HepG2 (cell line): ENCODE measurements at regions not wholly inside any gene's neighbourhood (a gene's known extent, or its start where the extent isn't known, plus 50 kb on each side); places are given as distances from the start of the nearest gene placed in this dataset.

Experiments used
- ATAC-seq: fragments of 200-7000 bp; cut with Tn5 transposase; 3 replicates; pipeline ENCODE4 v1.9.1; 2020; ENCODE audit warnings: mild to moderate bottlenecking, moderate library complexity
- BruUV-seq: library from RNA; stranded (reverse); fragments of 400-500 nt; replicated peaks from 2 replicates; lab custom pipeline; 2021; lab: Mats Ljungman, UMichigan
- CTCF ChIA-PET: fragments of 300-600 bp; formaldehyde crosslinking; extraction: SDS; loops from one replicate; lab custom pipeline; 2021; ENCODE audit warnings: low total read pairs, inconsistent platforms, low intra/inter-chr PET ratio; lab: Yijun Ruan, JAX
- POLR2A ChIA-PET: fragments of 350-600 bp; sonication (Branson Sonifier 250); formaldehyde crosslinking; loops from one replicate; lab custom pipeline; 2020; ENCODE audit warnings: antibody characterized with exemption, inconsistent platforms; lab: Yijun Ruan, JAX
- DNase-seq: peaks from one replicate; pipeline ENCODE4 v3.0.0-alpha.2; 2015; ENCODE audit warnings: low spot score
- FAIRE-seq: peaks from 3 replicates; lab custom pipeline; 2011; peaks lifted over from hg19 to GRCh38; lab: Jason Lieb, UNC
- H2AFZ ChIP-seq: one replicate; pipeline ENCODE4 v1.6.1; 2011; ENCODE audit warnings: low read length, inconsistent platforms
- H3K27ac ChIP-seq: fragments of 300-600 bp; 3 replicates; pipeline ENCODE4 v1.8.0; 2011; ENCODE audit warnings: mixed run types, mild to moderate bottlenecking, mixed read lengths, low read length, inconsistent platforms; ENCODE audit not compliant: insufficient read depth; ENCODE audit errors: extremely low read length
- H3K27me3 ChIP-seq, 2 experiments: fragments of 200-600 bp in 1 of 2; 2 replicates in 1 of 2; 3 replicates in 1 of 2; pipeline versions ENCODE4 v1.6.0 to v1.8.0; 2011; ENCODE audit warnings: low read length in 2 of 2, mild to moderate bottlenecking in 2 of 2, moderate library complexity in 2 of 2, inconsistent platforms in 1 of 2; ENCODE audit not compliant: insufficient read depth in 2 of 2, control insufficient read depth in 1 of 2
- H3K36me3 ChIP-seq, 2 experiments: fragments of 200-600 bp in 1 of 2; replicated peaks in 1 of 2; 2 replicates in 1 of 2; 3 replicates in 1 of 2; pipeline versions ENCODE4 v1.5.1 to v1.8.0; 2011; ENCODE audit warnings: low read length in 2 of 2, inconsistent platforms in 1 of 2; ENCODE audit not compliant: insufficient read depth in 2 of 2, control insufficient read depth in 1 of 2
- H3K4me1 ChIP-seq: 2 replicates; pipeline ENCODE4 v1.5.1; 2012; ENCODE audit warnings: low read length, inconsistent platforms; ENCODE audit not compliant: insufficient read depth
- H3K4me2 ChIP-seq: 2 replicates; pipeline ENCODE4 v1.6.0; 2011; ENCODE audit warnings: low read depth, low read length, inconsistent platforms
- H3K4me3 ChIP-seq, 3 experiments: fragments of 200-600 bp in 1 of 3; sonication (generic), shearing (Covaris generic) in 1 of 3; replicated peaks in 1 of 3; 2 replicates each; pipeline ENCODE4 v1.5.1; 2011 to 2016; ENCODE audit warnings: low read length in 3 of 3, inconsistent platforms in 2 of 3, low read depth in 2 of 3, mild to moderate bottlenecking in 2 of 3, control low read depth in 1 of 3, mixed read lengths in 1 of 3; ENCODE audit not compliant: insufficient read depth in 1 of 3
- H3K79me2 ChIP-seq: one replicate; pipeline ENCODE4 v1.6.1; 2011; ENCODE audit warnings: low read length, inconsistent platforms; ENCODE audit not compliant: insufficient read depth
- H3K9ac ChIP-seq: 2 replicates; pipeline ENCODE4 v1.6.0; 2011; ENCODE audit warnings: mild to moderate bottlenecking, low read depth, low read length, inconsistent platforms; ENCODE audit not compliant: insufficient read depth
- H3K9me3 ChIP-seq: 2 replicates; pipeline ENCODE4 v1.5.1; 2012; ENCODE audit warnings: mild to moderate bottlenecking, low read length
- H4K20me1 ChIP-seq: 2 replicates; pipeline ENCODE4 v1.6.0; 2011; ENCODE audit warnings: inconsistent platforms, mild to moderate bottlenecking, low read length, moderate library complexity; ENCODE audit not compliant: insufficient read depth
- MLLT10 ChIP-seq: sonication (generic); formaldehyde crosslinking; IDR thresholded peaks from 2 replicates; pipeline ENCODE4 v1.4.0; 2020; ENCODE audit warnings: missing genetic modification reagents
- NFE2L2 ChIP-seq: fragments of 150-350 bp; IDR thresholded peaks from 2 replicates; pipeline ENCODE4 v1.6.1; 2014; ENCODE audit warnings: low read length
- NFYC ChIP-seq: IDR thresholded peaks from 2 replicates; pipeline ENCODE4 v1.6.1; 2016; ENCODE audit warnings: missing genetic modification reagents, missing compliant biosample characterization
- SNAPC2 ChIP-seq: sonication (generic); formaldehyde crosslinking; IDR thresholded peaks from 2 replicates; pipeline ENCODE4 v1.8.1; 2022; ENCODE audit warnings: mild to moderate bottlenecking, missing genetic modification reagents
- SUZ12 ChIP-seq: fragments of 150-350 bp; IDR thresholded peaks from 2 replicates; pipeline ENCODE4 v1.6.1; 2014; ENCODE audit warnings: low read depth, low read length
- WIZ ChIP-seq: sonication (generic); formaldehyde crosslinking; IDR thresholded peaks from 2 replicates; pipeline ENCODE4 v1.5.1; 2020; ENCODE audit warnings: mild to moderate bottlenecking, missing genetic modification reagents
- ZBTB1 ChIP-seq: sonication (generic); formaldehyde crosslinking; IDR thresholded peaks from 2 replicates; pipeline ENCODE4 v1.4.0; 2020; ENCODE audit warnings: missing genetic modification reagents, borderline replicate concordance
- ZNF136 ChIP-seq: sonication (generic); formaldehyde crosslinking; IDR thresholded peaks from 2 replicates; pipeline ENCODE4 v1.8.1; 2022; ENCODE audit warnings: low read depth, mild to moderate bottlenecking, moderate library complexity, missing genetic modification reagents
- ZNF547 ChIP-seq: sonication (generic); formaldehyde crosslinking; IDR thresholded peaks from 2 replicates; pipeline ENCODE4 v1.5.1; 2020; ENCODE audit warnings: mild to moderate bottlenecking, missing genetic modification reagents
- ZNF616 ChIP-seq: sonication (generic); formaldehyde crosslinking; IDR thresholded peaks from 2 replicates; pipeline ENCODE4 v1.5.0; 2020; ENCODE audit warnings: low read depth, mild to moderate bottlenecking, missing genetic modification reagents
- ZNF639 ChIP-seq: conservative IDR thresholded peaks from 2 replicates; pipeline ENCODE4 v1.6.1; 2018; ENCODE audit warnings: missing genetic modification reagents
- ZNF674 ChIP-seq: sonication (generic); formaldehyde crosslinking; IDR thresholded peaks from 2 replicates; pipeline ENCODE4 v1.5.0; 2020; ENCODE audit warnings: low read depth, mild to moderate bottlenecking, missing genetic modification reagents
- ZNF703 ChIP-seq: sonication (generic); formaldehyde crosslinking; IDR thresholded peaks from 2 replicates; pipeline ENCODE4 v1.5.1; 2020; ENCODE audit warnings: missing genetic modification reagents, mild to moderate bottlenecking, moderate library complexity, borderline replicate concordance
- ZZZ3 ChIP-seq: sonication (generic); formaldehyde crosslinking; IDR thresholded peaks from 2 replicates; pipeline ENCODE4 v1.4.0; 2020; ENCODE audit warnings: missing genetic modification reagents, mild to moderate bottlenecking, borderline replicate concordance
- WGBS: methylation state at CpG from one replicate; pipeline ENCODE4 v1.1.6; 2017; ENCODE audit warnings: low lambda C conversion rate; 5-methylcytosine and 5-hydroxymethylcytosine counted together
- in situ Hi-C: cut with HindIII; loops from 2 replicates; pipeline ENCODE4 v1.10.0; 2017; ENCODE audit warnings: low pct_unique_long_range_greater_than_20kb; ENCODE audit not compliant: extremely low pct_ligation_motif_present
- intact Hi-C: fragments of 100-400 bp; cut with micrococcal nuclease; formaldehyde crosslinking; loops from one replicate; pipeline ENCODE4 v1.10.0; 2022; ENCODE audit not compliant: unreplicated experiment
- TF ChIP-seq, protein P1 (sequence below): sonication (generic); formaldehyde crosslinking; IDR thresholded peaks from 2 replicates; pipeline ENCODE4 v1.4.0; 2020; ENCODE audit warnings: missing genetic modification reagents

DNA sequence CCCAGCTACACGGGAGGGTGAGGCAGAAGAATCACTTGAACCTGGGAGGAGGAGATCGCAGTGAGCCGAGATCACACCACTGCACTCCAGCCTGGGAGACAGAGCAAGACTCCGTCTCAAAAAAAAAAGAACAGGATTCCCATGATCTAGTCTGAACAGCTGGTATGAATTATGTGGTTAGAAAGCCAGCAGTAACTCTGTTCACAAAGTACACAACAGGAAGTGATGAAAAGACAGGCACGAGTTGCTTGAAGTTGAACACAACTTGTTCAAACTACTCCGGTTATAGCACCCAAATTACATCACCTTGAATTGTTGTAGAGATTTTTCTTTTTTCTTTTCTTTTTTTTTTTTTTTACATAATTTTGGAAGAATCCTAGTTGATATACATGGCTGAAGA is 238.8 kb upstream of the RGS6 start:
- Histone ChIP-seq H3K36me3 (peaks cover 2 to 3% of the 10 kb centered on the region in 2 experiments; a peak in 1 of 5 replicates), H4K20me1 (no peaks in the 10 kb centered on the region), H3K4me3 (no peak overlapping the region), H3K79me2 (no peaks in the 10 kb centered on the region), H3K4me2 (no peak overlapping the region), H3K9me3 (no peaks in the 10 kb centered on the region), H3K27me3 (no peaks in the 10 kb centered on the region), H3K27ac (no peak overlapping the region), H3K9ac (no peak overlapping the region), H2AFZ (no peak overlapping the region), H3K4me1 (peaks cover 14% of the 10 kb centered on the region)
- ChIA-PET CTCF (no interaction called here), POLR2A (no interaction called here)
- in situ Hi-C loops (no loop called here), intact Hi-C loops (no loop called here)
- DNase-seq (no peak), FAIRE-seq (no peak), ATAC-seq (no peak)
- TF ChIP-seq ZNF547 (CRISPR knock-in tag): no peak
- WGBS: 98% methylated on average over 6 of the region's 6 CpGs
- BruUV-seq: no TSS peak

GRCh38 chr14:71694591-71695530 is 237.4 kb upstream of the RGS6 start:
- ATAC-seq: no peak
- Histone ChIP-seq H3K27me3 (no peaks in the 10 kb centered on the region), H3K27ac (no peak overlapping the region), H2AFZ (no peak overlapping the region), H3K36me3 (peaks cover 2 to 7% of the 10 kb centered on the region in 2 experiments; a peak in 2 of 5 replicates), H3K9me3 (no peaks in the 10 kb centered on the region), H3K4me1 (0 out of 2 replicates have a peak, but pooled peaks cover 1% of the 10 kb centered on the region), H3K4me3 (no peak overlapping the region), H4K20me1 (no peaks in the 10 kb centered on the region), H3K79me2 (no peaks in the 10 kb centered on the region), H3K9ac (no peak overlapping the region), H3K4me2 (no peak overlapping the region)
- no TSS peak for BruUV-seq
- 95% methylated on average over 8 of the region's 8 CpGs for WGBS
- in situ Hi-C loops: no loop called here
- CTCF ChIA-PET: no interaction called here
- no peak for FAIRE-seq
- no peak for DNase-seq
- POLR2A ChIA-PET: no interaction called here
- intact Hi-C loops: no loop called here
- TF ChIP-seq ZZZ3 (CRISPR knock-in tag): no peak
- TF ChIP-seq ZNF136: no peak
- TF ChIP-seq, protein P1, sequence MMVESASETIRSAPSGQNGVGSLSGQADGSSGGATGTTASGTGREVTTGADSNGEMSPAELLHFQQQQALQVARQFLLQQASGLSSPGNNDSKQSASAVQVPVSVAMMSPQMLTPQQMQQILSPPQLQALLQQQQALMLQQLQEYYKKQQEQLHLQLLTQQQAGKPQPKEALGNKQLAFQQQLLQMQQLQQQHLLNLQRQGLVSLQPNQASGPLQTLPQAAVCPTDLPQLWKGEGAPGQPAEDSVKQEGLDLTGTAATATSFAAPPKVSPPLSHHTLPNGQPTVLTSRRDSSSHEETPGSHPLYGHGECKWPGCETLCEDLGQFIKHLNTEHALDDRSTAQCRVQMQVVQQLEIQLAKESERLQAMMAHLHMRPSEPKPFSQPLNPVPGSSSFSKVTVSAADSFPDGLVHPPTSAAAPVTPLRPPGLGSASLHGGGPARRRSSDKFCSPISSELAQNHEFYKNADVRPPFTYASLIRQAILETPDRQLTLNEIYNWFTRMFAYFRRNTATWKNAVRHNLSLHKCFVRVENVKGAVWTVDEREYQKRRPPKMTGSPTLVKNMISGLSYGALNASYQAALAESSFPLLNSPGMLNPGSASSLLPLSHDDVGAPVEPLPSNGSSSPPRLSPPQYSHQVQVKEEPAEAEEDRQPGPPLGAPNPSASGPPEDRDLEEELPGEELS (CRISPR knock-in tag): no peak
- TF ChIP-seq ZBTB1 (CRISPR knock-in tag): no peak
- TF ChIP-seq MLLT10 (CRISPR knock-in tag): no peak
- TF ChIP-seq NFYC (CRISPR knock-in tag): no peak
- no peak for TF ChIP-seq ZNF703 (CRISPR knock-in tag)
- no peak for TF ChIP-seq SNAPC2 (CRISPR knock-in tag)
- TF ChIP-seq ZNF639 (CRISPR knock-in tag): no peak
- no peak for TF ChIP-seq ZNF674 (CRISPR knock-in tag)
- no peak for TF ChIP-seq WIZ (CRISPR knock-in tag)
- TF ChIP-seq ZNF616 (CRISPR knock-in tag): no peak
- no peak for TF ChIP-seq NFE2L2
- TF ChIP-seq SUZ12: no peak
